HG02678 (cell line): ENCODE measurements at regions not wholly inside any gene's neighbourhood (a gene's known extent, or its start where the extent isn't known, plus 50 kb on each side); places are given as distances from the start of the nearest gene placed in this dataset.

Experiments
- ATAC-seq: cut with Tn5 transposase; IDR thresholded peaks from one replicate; pipeline ENCODE4 v1.9.1; 2021; ENCODE audit warnings: mild to moderate bottlenecking, moderate library complexity; ENCODE audit not compliant: unreplicated experiment

DNA sequence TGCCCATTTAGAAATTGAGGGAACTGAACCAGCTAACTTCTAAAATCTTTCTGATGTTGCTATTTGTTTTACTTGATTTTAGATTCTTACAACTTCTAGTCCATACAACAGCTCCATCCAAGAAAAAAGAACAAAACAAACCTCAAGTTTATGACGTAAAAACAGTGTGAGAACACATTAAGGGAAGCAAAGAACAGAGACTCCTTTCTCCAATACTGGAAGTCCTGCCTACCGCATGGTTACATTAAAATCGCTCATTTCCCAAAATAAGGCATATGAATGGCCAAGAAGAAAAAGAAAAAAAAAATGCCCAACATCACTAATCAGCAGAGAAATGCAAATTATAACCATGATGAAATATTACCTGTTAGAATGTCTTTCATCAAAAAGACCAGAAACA, 110.0 kb downstream of the TRIB2 start:
- ATAC-seq = no peak

DNA sequence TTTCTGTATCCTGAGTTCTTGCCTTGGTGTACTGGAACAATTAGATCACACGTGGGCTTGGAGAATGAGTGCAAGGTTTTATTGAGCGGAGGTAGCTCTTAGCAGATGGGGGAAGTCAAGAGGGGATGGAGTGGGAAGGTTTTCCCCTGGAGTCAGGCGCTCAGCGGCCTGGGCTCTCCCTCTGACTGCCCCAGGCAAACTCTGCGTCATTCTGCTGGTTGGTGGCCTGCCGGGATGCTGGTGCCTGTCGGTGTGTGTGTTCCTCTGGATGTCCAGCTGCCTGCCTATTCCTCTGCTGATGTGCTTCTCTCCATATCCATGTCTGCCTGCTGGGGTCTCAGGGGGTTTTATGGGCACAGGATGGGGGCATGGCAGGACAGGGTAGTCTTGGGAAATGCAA, 111.0 kb downstream of the TRIB2 start:
- no peak for ATAC-seq

DNA sequence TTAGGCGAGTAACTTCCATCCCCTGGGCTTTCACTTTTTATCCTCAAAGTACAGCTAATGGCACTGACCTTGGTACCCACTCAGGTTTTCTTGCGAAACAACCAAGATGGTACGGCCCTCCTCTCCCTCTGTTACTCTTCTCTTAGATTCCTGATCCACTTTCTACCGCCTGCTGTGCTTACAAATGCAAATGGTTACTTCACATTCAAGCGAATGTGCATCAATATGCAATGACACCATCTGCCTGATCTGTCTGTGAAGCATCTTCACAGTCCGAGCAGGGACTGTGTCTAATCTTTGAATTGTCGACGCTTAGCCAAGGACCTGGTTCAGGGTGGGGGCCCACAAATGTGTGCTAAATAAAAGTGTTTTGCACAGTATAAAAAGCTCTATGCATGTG, 112.2 kb downstream of the TRIB2 start:
- ATAC-seq = no peak

DNA sequence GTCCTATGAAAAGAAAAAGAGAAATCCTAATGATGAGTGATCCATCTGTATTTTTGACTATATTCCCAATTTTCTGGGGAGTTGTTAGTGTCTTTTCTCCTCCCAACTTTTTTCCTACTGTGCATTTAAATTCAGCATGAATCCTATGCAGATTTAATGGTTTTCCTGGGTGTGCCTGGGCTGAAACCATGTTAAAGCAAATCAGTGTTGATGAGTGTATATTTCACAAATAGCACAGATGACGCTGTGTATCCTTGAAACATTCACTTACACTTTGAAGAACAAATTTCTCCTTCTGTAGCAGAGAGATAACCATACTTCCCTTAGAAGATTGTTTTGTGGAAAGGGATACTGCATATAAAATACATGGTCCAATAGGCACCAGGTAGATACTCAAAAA, 114.3 kb downstream of the TRIB2 start:
- no peak for ATAC-seq

DNA sequence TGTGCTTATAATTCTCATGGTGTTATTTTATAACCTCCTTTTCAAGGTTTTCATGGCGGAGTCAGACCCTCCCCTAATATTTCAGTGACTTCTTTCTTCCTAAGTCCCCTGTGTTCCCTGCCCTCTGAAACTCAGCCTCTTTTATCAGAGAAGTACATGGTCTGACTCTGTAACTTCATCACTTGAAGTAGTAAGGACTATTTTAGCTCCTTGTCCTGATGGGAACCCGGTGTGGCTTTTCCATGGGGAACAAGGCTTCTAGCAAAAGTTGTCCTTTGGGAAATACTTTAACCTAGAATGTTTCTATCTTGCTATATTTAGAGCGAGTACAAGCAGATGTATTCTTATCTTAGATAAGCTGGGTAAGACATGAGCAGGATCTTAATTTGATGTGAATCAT, 117.5 kb downstream of the TRIB2 start:
- no peak for ATAC-seq

DNA sequence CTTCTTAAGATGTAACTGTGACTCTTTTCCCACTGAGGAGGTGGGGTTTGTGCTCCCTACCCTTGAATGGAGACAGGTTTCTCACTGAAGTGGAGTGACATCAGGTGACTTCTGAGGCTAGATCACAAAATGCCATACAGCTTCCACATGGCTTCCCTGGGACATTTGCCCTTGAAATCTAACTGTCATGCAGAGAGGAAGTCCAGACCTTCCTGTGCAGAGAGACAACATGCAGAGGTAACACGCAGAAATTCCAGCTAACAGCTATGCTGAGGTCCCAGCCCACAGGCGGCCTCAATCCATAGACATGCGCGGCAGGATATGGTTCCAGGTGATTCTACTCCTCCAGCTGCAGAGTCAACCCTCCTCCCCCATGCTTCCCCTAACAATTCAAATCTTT, 119.0 kb downstream of the TRIB2 start:
- no peak for ATAC-seq

DNA sequence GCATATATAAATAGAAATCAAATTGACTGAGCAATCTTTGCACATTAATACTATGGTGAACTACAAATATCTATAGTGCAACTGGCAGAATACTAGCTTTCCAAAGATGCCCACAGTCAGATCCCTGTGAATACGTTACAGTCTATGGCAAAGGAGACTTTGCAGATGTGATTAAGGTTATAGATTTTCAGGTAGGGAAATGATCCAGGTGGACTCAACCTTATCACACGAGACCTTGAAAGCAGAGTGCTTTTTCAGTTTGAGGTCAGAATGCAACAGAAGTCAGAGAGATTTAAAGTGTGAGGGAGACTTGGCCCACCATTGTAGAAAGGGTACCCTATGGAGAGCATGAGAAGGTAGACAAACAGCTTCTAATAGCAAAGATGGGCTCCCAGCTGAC, 122.6 kb downstream of the TRIB2 start:
- no peak for ATAC-seq

DNA sequence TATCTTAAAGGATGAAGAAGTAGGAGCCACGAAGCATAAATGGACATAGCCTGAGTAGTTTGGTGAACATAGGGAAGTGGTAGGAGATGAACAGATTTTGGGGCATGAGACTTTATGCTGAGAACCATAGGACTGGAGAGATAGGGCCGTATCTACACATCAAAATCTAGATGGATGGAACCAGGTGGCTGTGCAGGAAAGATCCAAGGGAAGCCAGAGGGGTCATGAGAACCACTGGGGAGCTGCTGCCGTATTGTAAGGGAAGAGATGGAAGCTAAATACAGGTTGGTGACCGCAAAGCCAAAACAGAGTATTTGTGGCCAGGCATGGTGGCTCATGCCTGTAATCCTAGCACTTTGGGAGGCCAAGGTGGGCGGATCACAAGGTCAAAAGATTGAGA, 124.3 kb downstream of the TRIB2 start:
- ATAC-seq = no peak

DNA sequence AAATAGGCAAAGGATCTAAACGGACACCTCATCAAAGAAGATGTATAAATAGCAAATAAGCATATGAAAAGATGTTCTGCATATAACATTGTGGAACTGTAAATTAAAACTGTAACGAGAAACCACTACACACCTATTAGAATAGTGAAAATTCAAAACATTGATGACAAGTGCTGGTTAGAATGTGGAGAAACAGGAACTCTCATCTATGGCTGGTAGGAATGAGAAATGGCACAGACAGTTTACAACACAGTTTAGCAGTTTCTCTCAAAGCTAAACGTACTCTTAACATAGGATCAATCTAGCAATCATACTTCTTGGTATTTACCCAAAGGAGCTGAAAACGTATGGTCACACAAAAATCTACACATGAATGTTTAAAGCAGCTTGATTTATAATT, 126.2 kb downstream of the TRIB2 start:
- no peak for ATAC-seq

DNA sequence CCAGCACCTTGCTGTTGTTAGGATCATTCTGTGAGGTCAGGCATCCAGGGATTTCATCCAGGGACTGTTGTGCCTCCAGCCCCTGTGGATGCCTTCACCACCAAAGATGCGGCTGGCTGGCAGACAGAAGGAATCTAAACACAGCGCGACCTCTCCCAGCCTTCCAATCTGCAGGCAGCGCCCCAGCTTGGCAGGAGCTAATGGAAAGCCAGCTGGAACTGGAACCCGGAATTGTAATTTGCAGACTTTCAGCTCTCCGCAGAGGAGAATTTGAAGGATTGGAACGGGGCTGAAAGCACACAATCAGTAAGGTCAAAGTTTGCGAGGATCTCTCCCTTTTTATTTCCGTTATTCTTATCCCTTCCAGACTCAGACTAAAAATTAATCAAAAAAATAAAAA, 127.8 kb downstream of the TRIB2 start:
- ATAC-seq = no peak

DNA sequence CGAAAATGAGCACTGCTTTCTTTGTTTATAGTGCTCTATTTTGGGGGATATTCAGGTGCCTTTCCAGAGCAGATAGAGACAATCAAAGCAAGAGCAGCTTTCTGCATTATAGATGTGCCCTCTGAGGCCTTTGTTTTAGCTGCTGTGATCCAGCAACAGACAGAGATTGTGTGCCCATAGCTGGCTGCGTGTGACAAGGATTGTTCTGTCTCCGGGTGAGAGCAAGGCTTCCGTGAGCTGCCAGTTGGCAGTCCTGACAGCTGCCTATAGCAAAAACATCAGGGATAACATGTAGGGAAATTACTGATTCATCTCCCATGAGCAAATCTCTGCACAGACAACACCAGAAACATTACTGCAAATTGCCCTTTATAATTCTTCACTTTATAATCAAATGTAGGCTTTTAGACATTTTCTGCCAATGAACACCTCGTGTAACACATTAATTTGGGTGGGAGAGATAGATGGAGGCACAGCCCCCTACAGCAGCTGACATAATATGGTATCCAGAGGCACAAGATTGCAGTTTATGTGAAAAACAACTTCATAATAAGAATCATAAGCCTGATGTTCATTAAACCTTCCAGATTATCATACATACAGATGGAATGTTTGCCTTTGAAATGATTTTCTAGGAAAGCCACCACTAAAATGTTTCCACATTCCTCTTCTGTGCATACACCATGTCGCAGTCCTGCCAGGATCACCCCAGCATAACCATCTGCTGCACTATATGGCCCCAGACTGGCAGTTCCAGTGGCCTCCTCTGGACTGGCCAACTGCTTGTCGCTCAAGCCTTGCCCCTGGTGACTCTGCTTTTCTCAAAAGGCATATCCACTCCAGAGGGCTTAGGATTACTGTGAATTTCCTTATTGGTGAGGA, 131.2 kb downstream of the TRIB2 start:
- no peak for ATAC-seq

DNA sequence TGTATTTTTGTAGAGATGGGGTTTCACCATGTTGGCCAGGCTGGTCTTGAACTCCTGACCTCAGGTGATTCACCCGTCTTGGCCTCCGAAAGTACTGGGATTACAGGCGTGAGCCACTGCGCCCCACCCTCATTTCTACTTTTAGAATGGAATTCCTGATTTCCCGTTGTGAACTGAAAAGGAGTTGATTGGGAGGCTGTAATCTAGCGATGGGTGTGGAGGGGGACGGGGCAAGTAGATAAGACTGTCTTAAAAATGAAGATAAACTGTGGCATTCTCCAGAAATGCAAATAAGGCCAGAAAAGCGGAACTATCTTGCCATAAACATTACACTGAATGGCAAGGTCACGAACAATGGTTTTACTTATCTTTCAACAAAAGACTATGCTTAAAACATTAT, 135.4 kb downstream of the TRIB2 start:
- no peak for ATAC-seq

DNA sequence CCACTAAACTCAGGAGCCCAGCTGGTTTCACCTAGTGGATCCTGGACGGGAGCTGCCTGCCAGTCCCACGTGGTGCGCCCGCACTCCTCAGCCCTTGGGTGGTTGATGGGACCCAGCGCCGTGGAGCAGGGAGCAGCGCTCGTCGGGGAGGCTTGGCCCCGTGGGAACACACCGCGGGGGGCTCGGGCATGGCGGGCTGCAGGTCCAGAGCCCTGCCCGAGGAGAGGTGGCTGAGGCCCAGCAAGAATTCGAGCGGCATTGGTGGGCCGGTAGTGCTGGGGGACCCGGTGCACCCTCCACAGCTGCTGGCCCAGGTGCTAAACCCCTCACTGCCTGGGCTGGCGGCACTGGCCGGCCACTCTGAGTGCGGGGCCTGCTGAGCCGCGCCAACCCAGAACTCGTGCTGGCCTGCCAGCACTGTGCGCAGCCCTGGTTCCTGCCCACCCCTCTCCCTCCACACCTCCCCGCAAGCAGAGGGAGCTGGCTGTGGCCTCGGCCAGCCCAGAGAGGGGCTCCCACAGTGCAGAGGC, 137.3 kb downstream of the TRIB2 start:
- no peak for ATAC-seq

DNA sequence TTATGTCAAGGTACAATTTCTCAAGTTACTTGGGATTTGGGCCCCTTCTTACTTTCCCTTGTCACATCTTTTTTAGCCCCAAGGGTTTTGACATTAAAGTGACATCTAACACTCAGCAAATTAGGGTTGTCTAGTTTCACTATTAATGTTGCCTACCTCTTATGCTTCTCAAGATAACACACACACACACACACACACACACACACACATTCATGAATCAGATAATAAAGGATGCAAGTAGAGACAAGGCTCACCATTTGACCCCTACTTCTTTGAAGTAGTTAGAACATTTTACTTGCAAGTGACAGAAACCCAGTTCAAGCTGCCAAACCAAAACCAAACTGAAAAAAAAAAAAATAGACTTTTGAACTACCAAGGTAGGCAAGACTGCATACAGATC, 138.8 kb downstream of the TRIB2 start:
- no peak for ATAC-seq

DNA sequence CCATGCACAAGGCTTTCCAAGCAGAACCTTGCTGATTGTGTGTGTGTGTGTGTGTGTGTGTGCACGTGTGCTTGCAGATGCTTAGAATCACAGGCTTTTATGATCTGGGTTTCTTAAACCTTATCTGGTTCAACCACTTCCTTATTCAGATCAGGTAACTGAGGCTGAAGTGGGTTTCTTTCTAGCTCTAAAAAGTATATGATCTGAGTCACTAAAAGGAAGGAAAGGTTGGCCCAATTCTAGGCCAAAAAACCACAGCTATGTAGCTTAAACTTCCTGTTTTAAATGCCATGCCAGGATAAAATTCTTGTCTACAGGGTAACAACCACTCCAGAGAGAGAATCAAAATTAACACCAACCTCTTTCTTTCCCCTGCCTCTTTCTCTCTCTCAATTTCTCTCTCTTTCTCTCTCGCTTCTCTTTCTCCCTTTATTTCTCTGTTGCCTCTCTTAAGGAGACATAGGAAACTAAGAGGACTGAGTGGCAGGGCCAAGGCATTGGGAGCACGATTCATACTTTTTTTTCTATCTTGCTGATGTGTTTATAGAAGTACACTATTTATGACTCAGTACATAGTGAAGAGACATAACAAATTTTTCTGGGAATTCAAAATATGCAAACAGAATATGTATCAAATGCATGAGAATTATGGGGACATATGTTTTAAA, 140.3 kb downstream of the TRIB2 start:
- no peak for ATAC-seq

DNA sequence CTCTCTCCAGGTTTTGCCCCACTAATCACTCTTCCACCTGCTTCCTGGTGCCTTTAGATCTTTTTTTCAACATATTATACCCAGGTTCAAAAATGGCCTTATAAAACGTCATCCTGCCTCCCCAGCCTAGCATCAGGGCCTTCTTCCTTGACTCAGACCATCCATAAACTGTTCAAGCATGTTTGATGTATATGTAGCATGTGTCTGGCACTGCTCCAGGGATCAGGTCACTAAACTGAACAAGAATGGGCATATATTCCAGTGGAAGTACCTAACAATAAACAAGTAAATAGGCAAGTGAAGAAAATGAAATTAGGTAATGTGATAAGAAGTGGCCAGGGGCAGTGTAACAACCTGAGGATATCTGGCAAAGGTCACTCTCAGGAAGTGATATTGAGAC, 141.2 kb downstream of the TRIB2 start:
- ATAC-seq = no peak

DNA sequence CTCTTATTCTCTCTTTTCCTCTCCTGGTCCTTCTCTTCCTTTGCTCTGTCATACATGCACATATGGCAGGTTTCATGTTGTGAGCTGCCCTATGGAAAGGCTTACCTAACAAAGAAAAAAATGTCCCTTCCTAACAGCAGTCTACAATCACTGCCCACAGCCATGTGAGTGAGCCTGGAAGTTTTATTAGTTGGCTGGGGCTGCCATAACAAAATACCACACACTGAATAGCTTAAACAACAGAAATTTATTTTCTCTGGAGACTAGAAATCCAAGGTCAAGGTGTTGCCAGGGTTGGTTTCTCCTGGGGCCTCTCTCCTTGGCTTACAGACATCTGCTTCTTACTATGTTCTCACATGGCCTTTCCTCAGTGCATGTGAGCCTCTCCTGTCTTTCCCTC, 142.1 kb downstream of the TRIB2 start:
- ATAC-seq = no peak

DNA sequence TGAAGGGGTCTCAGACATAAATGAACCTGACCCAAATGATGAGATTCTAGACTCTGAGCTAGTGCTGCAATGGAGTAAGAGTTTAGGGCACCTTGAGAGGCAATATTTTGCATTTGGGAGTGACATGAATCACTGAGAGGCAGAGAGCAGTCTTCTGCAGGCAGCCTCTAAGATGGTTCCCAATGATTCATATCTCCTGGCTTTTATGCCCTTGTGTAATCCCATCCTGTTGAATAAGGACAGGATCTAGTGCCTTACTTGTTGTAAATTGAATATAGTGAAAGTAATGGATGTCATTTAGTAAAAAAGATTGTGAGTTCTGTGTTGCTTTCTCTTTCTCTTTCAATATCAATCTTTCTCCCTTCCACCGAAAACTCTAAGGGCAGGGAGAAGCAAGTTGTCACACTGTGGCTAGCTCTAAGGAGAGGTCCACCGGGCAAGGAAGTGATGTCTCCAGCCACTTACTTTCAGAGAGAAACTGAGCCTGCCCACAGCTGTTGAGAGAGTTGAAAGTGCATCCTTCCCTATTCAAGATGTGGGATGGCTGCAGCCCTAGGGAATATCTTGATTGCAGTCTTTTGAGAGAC, 144.7 kb downstream of the TRIB2 start:
- ATAC-seq = no peak

DNA sequence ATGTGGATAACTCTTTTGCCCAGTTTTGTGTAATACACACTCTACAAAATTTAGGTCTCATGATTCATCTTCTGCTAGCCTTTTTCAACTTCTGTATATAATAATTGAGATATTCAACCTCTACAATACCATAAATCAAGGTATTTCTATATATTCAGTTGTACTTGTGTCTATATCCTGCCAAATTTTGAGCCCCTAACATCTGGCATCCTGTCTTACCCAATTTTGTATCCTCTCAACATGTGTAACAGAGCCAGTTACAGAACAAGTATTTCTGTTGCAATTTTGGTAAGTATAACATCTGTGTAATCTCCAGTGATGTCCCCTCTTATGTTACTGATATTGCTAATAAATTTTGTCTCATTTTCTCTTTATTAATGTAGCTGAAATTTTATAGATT, 145.8 kb downstream of the TRIB2 start:
- no peak for ATAC-seq

DNA sequence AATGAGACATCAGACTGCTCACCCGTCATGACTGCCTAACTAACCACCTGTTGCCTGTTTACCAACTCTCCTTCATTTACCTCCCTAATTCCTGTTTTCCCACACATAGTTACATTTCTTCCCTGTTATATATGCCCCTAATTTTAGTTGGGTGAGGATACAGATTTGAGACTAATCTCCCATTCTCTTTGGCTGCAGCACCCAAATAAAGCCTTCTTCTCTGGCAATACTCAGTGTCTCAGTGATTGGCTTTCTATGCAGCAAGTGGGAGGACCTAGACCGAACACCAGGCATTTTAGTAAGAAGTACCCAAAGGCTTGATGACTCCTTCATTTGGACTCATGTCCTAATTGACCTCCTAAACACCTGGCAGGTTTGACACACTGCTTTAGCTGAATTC, 147.2 kb downstream of the TRIB2 start:
- no peak for ATAC-seq

DNA sequence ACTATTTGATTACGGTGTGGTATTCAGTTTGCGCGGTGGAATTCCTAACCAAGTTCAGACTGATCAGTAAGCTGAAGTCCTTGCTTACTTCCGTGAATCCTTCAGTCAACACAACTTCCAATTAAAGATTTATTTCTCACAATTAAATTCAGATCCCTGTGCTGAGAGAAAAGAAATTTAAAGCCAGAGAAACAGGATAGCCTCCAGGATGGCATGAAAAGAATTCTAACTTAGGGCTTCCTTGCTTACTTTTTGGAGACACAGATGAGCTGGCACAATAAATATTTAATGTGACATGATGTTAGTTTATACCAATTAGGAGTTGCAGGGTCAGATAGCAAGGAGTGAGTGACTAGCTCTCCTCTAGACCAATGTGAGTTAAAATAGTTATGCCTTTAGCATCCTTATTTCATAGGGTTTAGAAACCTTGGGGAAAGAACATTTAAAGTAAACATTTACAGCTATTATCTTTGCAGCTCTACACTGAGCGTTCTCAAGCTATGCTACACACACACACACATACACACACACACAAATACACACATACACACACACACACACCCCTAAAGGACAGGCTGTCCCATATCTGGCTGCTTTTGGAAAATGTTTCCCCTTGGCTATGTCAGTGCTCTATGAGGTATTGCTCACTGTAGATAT, 151.0 kb downstream of the TRIB2 start:
- ATAC-seq = no peak
